SIG-M5 treated with dmso at 0.1 percent for 504 hours (cell line): ENCODE measurements at regions not wholly inside any gene's neighbourhood (a gene's known extent, or its start where the extent isn't known, plus 50 kb on each side); places are given as distances from the start of the nearest gene placed in this dataset.
"Not testable (repeated sequence)": the region's sequence is repeated elsewhere in the genome, so short reads cannot be mapped to it uniquely, and the experiment has no call there.

Experiments used
- DNase-seq: peaks from one replicate; lab custom pipeline; 2025; ENCODE audit not compliant: unreplicated experiment; lab: John Stamatoyannopoulos, UW

GRCh38 chr1:245102149-245102548 is 52.6 kb upstream of the KIF26B start:
- not testable (repeated sequence) for DNase-seq

GRCh38 chr1:245099401-245099800 is 55.4 kb upstream of the KIF26B start:
- no peak for DNase-seq

GRCh38 chr1:245098924-245099323 is 55.9 kb upstream of the KIF26B start:
- DNase-seq = no peak

DNA sequence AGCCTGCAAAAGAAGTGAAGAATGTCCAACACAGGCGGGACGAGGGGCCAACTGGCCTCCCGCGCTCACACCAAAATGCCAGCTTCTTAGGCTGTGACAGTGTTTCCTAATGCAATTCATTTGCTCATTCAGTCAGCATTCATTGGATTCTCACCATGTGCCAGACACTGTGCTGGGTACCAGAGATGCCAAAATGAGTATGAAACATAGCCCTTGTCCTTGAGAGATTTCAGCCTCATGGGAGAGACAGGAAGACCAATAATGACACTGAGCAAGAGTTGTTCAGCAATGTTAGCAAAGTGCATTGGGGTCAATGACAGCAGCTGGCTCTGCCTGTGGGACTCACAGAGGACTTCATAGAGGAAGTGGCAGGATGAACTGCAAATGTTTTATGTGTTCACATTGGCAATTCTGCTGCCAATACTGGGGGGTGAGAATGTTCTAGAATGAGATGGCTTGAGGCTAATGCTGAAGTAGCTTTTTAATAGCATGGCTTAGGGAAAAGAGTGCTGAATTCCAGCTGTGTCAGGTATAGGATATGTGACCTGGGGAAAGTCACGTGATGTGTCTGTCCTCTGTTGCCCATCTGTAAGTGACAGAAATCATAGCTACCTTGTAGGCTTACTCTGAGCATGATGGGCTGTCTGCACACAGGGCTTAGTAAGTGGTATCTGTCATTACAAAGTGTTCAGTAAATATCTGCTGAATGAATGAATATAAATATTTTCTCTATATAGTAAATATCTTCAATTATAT is 58.3 kb upstream of the KIF26B start:
- no peak for DNase-seq

DNA sequence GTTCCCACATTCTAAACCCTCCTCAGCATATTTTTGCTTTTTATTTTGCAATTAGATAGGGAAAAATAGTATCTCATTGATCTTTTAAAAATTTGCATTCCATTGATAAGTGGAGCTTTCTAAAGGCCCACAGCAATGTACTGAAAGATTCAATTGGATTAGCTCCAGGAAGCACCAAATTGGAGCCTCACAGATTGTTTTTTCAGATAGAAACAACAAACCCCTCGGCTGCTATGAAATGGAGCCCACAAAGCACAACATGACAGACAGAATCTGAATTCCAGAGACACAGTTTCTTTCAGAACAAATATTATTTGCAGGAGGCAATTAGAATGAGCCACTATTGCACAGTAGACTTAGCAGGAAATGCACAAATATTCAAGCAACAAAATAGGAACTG is 58.9 kb upstream of the KIF26B start:
- DNase-seq = no peak

DNA sequence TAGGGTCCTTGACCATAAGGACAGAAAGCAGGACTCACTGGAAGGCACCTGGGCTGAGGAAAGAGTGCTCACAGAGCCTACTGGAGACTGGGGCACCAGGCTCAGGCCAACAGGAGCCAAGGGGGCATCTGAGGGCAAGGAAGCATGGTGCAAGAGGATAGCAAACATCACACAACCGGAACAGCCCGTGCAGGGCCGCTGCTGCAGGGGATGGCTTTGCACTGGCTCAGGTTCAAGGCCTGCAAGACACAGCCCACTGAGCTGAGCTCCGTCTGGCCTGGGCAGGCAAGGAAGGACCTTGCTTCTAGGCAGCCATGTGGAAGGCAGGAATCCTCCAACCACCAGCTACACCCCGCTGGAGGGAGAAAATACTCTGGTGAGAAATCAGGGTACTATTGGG is 59.8 kb upstream of the KIF26B start:
- no peak for DNase-seq

- no peak for DNase-seq
These were observed 60.7 kb upstream of the KIF26B start for GRCh38 chr1:245094092-245094491.

DNA sequence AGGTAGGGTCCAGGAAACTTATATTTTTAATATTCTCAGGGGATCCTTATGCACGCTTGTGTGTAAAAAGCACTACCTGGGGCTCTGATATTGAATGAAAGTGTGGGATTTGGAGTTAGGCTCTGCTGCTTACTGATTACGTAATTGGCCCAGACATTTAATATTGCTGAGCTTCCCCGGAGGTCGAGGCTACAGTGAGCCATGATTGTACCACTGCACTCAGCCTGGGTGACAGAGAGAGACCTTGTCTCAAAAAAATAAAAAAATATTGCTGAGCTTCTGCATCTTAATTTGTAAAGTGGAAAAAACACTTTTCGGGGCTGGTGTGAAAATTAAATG is 62.2 kb upstream of the KIF26B start:
- DNase-seq = no peak

- DNase-seq = no peak
These were observed 62.8 kb upstream of the KIF26B start for GRCh38 chr1:245091818-245092637.

GRCh38 chr1:245091171-245091621 is 63.6 kb upstream of the KIF26B start:
- DNase-seq = no peak

DNA sequence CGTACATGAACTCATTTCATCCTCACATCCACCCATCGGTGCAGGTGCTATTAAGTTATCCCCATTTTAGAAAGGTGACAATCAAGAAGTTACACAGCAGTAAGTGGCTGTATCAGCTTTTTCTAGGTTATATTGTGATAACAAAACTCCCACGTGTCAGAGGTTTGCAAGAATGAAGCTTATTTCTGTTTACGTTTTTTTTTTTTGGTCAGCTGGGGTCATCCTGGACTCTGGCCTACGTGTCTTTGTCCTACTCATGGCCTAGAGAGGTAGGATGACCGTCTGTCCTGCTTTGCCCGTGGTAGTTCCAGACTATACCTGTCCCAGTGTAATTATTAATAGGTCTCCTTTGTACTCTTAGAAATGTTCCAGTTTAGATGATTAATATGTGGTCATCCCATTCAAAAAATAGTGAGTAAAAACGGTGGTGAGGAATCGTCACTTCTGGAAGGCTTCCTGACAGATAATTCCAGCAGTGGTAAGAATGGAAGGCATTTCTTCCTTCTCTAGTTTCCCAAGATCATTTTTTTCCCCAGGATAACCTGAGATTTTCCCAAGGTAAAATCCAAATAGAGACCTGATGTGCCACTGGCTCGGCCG is 64.2 kb upstream of the KIF26B start:
- no peak for DNase-seq

DNA sequence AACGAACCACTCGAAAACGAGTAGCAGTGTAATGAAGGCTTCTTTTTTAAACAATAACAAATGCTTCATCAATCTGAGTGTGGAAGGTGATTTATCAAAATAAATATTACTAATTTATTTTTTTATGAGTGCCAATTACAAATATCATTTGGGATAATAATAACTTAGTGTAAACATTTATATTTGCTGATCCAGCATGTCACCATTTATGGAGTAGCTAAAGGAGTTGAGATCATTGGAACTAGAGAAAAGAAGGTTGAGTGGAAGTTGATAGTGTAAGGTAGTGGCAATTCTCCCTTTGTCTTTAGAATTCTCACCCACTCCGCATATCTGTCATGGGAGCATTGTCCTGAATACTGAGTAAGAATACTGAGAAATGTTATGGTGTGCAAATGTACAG is 67.1 kb upstream of the KIF26B start:
- DNase-seq = no peak

- no peak for DNase-seq
These were observed 68.3 kb upstream of the KIF26B start for GRCh38 chr1:245086389-245086969.

GRCh38 chr1:245085508-245086095 is 69.2 kb upstream of the KIF26B start:
- no peak for DNase-seq

GRCh38 chr1:245084551-245084950 is 70.2 kb upstream of the KIF26B start:
- no peak for DNase-seq

- peak; percentile 54 for DNase-seq
These were observed 75.7 kb upstream of the KIF26B start for GRCh38 chr1:245079021-245079609.

DNA sequence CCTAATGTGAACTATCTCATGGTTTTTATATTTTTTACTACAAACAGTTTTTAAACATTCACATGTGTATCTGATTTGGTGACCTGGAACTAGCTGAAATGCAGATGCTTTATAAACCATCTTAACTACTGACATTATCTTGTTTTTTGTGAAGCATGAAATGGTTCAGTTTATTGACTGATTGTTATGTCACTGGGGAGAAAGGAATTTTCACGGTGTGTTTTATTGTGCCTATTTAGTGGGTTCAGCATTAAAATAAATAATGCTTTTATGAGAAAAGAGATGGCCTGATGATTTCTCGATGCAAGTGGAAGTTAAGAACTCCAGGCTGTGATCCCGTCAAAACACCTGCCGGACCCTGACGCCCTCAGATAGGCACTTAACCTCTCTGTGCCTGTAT is 79.9 kb upstream of the KIF26B start:
- no peak for DNase-seq

- peak; percentile 12 for DNase-seq
These were observed 80.5 kb upstream of the KIF26B start for GRCh38 chr1:245074232-245074747.

DNA sequence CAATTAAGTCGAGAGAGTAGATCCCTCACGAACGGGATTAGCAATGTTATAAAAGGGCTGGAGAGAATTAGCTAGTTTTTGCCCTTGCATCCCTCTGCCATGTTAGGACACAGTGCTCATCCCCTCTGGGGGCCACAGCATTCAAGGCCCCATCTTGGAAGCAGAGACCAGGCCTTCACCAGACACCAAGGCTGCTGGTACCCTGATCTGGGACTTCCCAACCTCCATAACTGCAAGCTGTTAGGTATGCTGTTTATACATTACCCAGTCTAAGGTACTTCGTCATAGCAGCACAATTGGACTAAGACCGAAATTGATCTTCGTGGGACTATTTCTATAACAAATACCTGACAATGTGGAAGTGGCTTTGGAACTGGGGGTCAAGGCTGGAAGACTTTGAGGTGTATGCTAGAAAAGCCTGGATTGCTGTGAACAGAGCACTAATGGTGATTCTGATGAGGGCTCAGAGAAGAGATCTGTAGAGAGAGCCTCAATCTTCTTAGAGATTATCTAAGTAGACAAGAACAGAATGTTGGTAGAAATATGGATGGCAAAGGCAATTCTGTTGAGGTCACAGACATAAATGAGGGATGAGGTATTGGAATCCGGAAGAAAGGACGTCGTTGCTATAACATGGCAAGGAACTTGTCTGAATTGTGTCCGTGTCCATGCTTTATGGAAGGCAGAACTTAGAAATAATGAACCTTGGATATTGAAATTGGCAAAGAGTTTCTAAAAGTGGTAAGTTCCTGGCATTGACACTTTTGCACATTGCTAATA is 83.8 kb upstream of the KIF26B start:
- DNase-seq = no peak

DNA sequence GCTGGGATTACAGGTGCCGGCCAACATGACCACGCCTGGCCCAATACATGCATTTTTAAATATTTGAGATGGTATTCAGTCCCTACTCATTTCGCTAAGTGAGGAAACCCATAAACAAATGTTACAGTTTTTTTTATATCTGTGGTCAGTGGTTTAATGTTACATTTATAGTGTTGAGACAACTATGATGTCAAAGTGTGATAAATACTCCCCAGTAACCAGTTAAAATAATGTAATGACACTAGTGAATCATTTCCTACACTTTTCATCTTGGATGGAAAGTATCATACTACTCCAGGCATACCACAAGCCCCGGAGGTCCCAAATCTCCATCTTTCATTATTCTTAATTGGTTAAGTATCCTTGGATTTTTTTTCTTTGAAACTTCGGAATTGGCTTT is 87.5 kb upstream of the KIF26B start:
- DNase-seq = no peak
